GM18517 (cell line): ENCODE measurements at regions not wholly inside any gene's neighbourhood (a gene's known extent, or its start where the extent isn't known, plus 50 kb on each side); places are given as distances from the start of the nearest gene placed in this dataset.

Experiments used
- ATAC-seq: cut with Tn5 transposase; IDR thresholded peaks from one replicate; pipeline ENCODE4 v1.9.1; 2021; ENCODE audit warnings: mild to moderate bottlenecking, moderate library complexity; ENCODE audit not compliant: unreplicated experiment

GRCh38 chr4:141395919-141396318 is 175.2 kb downstream of the ZNF330 start:
- no peak for ATAC-seq

- ATAC-seq: no peak
Observed at GRCh38 chr4:141402712-141403111, 182.0 kb downstream of the ZNF330 start.

GRCh38 chr4:141403782-141404181 is 183.1 kb downstream of the ZNF330 start:
- no peak for ATAC-seq

GRCh38 chr4:141406237-141406636 is 185.5 kb downstream of the ZNF330 start:
- no peak for ATAC-seq

- ATAC-seq: no peak
Observed at GRCh38 chr4:141409556-141409955, 188.9 kb downstream of the ZNF330 start.

- ATAC-seq: no peak
Observed at GRCh38 chr4:141410839-141411238, 190.1 kb downstream of the ZNF330 start.

- no peak for ATAC-seq
Observed at GRCh38 chr4:141411936-141412335, 191.2 kb downstream of the ZNF330 start.

GRCh38 chr4:141413366-141413765 is 192.7 kb downstream of the ZNF330 start:
- no peak for ATAC-seq

GRCh38 chr4:141415651-141416050 is 195.0 kb downstream of the ZNF330 start:
- no peak for ATAC-seq

- ATAC-seq: no peak
Observed at GRCh38 chr4:141416219-141416618, 195.5 kb downstream of the ZNF330 start.

- ATAC-seq: no peak
Observed at GRCh38 chr4:141416677-141417363, 196.1 kb downstream of the ZNF330 start.

- no peak for ATAC-seq
Observed at GRCh38 chr4:141417387-141417786, 196.7 kb downstream of the ZNF330 start.

- ATAC-seq: no peak
Observed at GRCh38 chr4:141425124-141425523, 204.4 kb downstream of the ZNF330 start.

GRCh38 chr4:141427726-141428296 is 207.1 kb downstream of the ZNF330 start:
- ATAC-seq: no peak

- no peak for ATAC-seq
Observed at GRCh38 chr4:141429933-141430332, 206.4 kb upstream of the IL15 start.

GRCh38 chr4:141430686-141431085 is 205.7 kb upstream of the IL15 start:
- ATAC-seq: no peak

- ATAC-seq: no peak
Observed at GRCh38 chr4:141432000-141432712, 204.2 kb upstream of the IL15 start.

GRCh38 chr4:141435446-141436225 is 200.7 kb upstream of the IL15 start:
- ATAC-seq: no peak

- no peak for ATAC-seq
Observed at GRCh38 chr4:141439223-141439622, 197.2 kb upstream of the IL15 start.

- no peak for ATAC-seq
Observed at GRCh38 chr4:141447761-141448160, 188.6 kb upstream of the IL15 start.

GRCh38 chr4:141448490-141448889 is 187.9 kb upstream of the IL15 start:
- ATAC-seq: no peak
